ENCODE measurements at regions not wholly inside any gene's neighbourhood (a gene's known extent, or its start where the extent isn't known, plus 50 kb on each side); places are given as distances from the start of the nearest gene placed in this dataset.

DNA sequence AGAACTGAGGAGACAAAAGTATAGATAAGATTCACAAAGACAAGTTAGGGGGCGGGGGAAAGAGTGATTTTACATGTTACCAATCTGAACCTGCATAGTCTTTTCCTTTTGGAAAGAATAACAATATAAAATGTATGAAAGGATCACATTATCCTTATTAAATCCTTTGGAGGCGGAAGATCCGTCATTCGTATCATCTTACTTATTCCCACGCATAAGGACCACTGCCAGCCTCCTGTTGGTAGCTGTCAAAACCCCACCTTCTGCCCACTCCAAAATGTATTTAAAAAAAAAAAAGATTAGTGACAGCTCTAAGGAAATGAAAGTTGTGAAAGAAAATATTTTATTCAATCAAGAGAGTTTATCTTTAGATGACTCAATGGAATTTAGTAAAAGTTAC lies 821.0 kb upstream of the CELF2 start:
- TF ChIP-seq, protein P1, sequence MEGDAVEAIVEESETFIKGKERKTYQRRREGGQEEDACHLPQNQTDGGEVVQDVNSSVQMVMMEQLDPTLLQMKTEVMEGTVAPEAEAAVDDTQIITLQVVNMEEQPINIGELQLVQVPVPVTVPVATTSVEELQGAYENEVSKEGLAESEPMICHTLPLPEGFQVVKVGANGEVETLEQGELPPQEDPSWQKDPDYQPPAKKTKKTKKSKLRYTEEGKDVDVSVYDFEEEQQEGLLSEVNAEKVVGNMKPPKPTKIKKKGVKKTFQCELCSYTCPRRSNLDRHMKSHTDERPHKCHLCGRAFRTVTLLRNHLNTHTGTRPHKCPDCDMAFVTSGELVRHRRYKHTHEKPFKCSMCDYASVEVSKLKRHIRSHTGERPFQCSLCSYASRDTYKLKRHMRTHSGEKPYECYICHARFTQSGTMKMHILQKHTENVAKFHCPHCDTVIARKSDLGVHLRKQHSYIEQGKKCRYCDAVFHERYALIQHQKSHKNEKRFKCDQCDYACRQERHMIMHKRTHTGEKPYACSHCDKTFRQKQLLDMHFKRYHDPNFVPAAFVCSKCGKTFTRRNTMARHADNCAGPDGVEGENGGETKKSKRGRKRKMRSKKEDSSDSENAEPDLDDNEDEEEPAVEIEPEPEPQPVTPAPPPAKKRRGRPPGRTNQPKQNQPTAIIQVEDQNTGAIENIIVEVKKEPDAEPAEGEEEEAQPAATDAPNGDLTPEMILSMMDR (conservative IDR thresholded peaks at IDR 0.05; ENCODE audit: low read depth, low read length) = no peak
- TF ChIP-seq MXI1 (IDR thresholded peaks at IDR 0.05; ENCODE audit: borderline replicate concordance, low read depth, low read length) (no peak), MAFK (IDR thresholded peaks at IDR 0.05; ENCODE audit: low read depth, low read length) (no peak), POLR2A (IDR thresholded peaks at IDR 0.05; ENCODE audit: low read depth, low read length) (no peak), FOS (IDR thresholded peaks at IDR 0.05; ENCODE audit: low read depth, low read length) (no peak), RAD21 (IDR thresholded peaks at IDR 0.05; ENCODE audit: low read length) (no peak), RCOR1 (IDR thresholded peaks at IDR 0.05; ENCODE audit: insufficient replicate concordance, low read length) (no peak), MAZ (IDR thresholded peaks at IDR 0.05; ENCODE audit: borderline replicate concordance, low read depth, low read length) (no peak), CEBPB (IDR thresholded peaks at IDR 0.05; ENCODE audit: low read depth, low read length) (no peak), RFX5 (IDR thresholded peaks at IDR 0.05; ENCODE audit: low read depth, low read length) (no peak)
- TF ChIP-seq, protein P2, sequence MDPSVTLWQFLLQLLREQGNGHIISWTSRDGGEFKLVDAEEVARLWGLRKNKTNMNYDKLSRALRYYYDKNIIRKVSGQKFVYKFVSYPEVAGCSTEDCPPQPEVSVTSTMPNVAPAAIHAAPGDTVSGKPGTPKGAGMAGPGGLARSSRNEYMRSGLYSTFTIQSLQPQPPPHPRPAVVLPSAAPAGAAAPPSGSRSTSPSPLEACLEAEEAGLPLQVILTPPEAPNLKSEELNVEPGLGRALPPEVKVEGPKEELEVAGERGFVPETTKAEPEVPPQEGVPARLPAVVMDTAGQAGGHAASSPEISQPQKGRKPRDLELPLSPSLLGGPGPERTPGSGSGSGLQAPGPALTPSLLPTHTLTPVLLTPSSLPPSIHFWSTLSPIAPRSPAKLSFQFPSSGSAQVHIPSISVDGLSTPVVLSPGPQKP (IDR thresholded peaks at IDR 0.05; ENCODE audit: borderline replicate concordance, low read depth, low read length) = no peak
- TF ChIP-seq, protein P3, sequence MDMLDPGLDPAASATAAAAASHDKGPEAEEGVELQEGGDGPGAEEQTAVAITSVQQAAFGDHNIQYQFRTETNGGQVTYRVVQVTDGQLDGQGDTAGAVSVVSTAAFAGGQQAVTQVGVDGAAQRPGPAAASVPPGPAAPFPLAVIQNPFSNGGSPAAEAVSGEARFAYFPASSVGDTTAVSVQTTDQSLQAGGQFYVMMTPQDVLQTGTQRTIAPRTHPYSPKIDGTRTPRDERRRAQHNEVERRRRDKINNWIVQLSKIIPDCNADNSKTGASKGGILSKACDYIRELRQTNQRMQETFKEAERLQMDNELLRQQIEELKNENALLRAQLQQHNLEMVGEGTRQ (IDR thresholded peaks at IDR 0.05; ENCODE audit: low read depth, low read length) = no peak

Data from IMR-90 (cell line).